HEK293 (cell line): ENCODE measurements at regions not wholly inside any gene's neighbourhood (a gene's known extent, or its start where the extent isn't known, plus 50 kb on each side); places are given as distances from the start of the nearest gene placed in this dataset.

Experiments
- CTCF ChIA-PET: fragments of 350-600 bp; formaldehyde crosslinking; extraction: SDS; loops from one replicate; lab custom pipeline; 2021; ENCODE audit warnings: antibody characterized with exemption; lab: Yijun Ruan, JAX
- POLR2A ChIA-PET: fragments of 300-600 bp; formaldehyde crosslinking; extraction: SDS; loops from one replicate; lab custom pipeline; 2020; ENCODE audit warnings: antibody characterized with exemption, inconsistent platforms; lab: Yijun Ruan, JAX
- H3K27ac ChIP-seq: fragments of 200-500 bp; sonication (Bioruptor generic); 2 replicates; pipeline ENCODE4 v1.5.1; 2014; ENCODE audit warnings: low read depth, low read length, control low read depth, inconsistent platforms; ENCODE audit errors: extremely low read depth
- H3K36me3 ChIP-seq, 2 experiments: fragments of 200-500 bp in 1 of 2; sonication (Bioruptor generic) in 1 of 2; 1 replicate in 1 of 2; 2 replicates in 1 of 2; pipeline ENCODE4 v1.5.1; 2014 to 2017; ENCODE audit warnings: inconsistent platforms in 2 of 2, low read length in 2 of 2; ENCODE audit not compliant: control insufficient read depth in 2 of 2, insufficient read depth in 1 of 2
- H3K4me1 ChIP-seq: fragments of 200-500 bp; sonication (Bioruptor generic); 2 replicates; pipeline ENCODE4 v1.5.1; 2014; ENCODE audit warnings: mild to moderate bottlenecking, low read length, inconsistent platforms; ENCODE audit not compliant: control insufficient read depth, insufficient read depth
- H3K4me3 ChIP-seq: 2 replicates; pipeline ENCODE4 v1.5.1; 2011; ENCODE audit warnings: low read depth, mild to moderate bottlenecking, control low read depth, low read length, moderate library complexity
- H3K9me3 ChIP-seq: fragments of 200-500 bp; sonication (Bioruptor generic); 2 replicates; pipeline ENCODE4 v1.5.1; 2014; ENCODE audit warnings: low read depth, low read length, inconsistent platforms; ENCODE audit not compliant: control insufficient read depth, insufficient read depth
- HOXD13 ChIP-seq: sonication (generic); formaldehyde crosslinking; IDR thresholded peaks from 2 replicates; pipeline ENCODE4 v1.8.0; 2022; ENCODE audit warnings: missing genetic modification reagents, borderline replicate concordance
- KLF10 ChIP-seq: fragments of 450-650 bp; IDR thresholded peaks from 2 replicates; pipeline ENCODE4 v1.5.1; 2018; ENCODE audit warnings: missing biosample characterization, mild to moderate bottlenecking, missing genetic modification characterization
- MYNN ChIP-seq: fragments of 450-650 bp; formaldehyde crosslinking; IDR thresholded peaks from 2 replicates; pipeline ENCODE4 v1.5.1; 2016; ENCODE audit warnings: missing biosample characterization, missing genetic modification characterization, borderline replicate concordance
- MZF1 ChIP-seq: fragments of 450-650 bp; formaldehyde crosslinking; IDR thresholded peaks from 2 replicates; pipeline ENCODE4 v1.5.1; 2017; ENCODE audit warnings: missing biosample characterization, missing genetic modification characterization, borderline replicate concordance
- SCRT2 ChIP-seq: fragments of 450-650 bp; formaldehyde crosslinking; IDR thresholded peaks from 2 replicates; pipeline ENCODE4 v1.5.1; 2016; ENCODE audit warnings: missing biosample characterization, missing genetic modification characterization
- TRIM28 ChIP-seq: IDR thresholded peaks from 2 replicates; pipeline ENCODE4 v1.6.1; 2011; ENCODE audit warnings: low read length, control low read depth, borderline replicate concordance
- ZBTB21 ChIP-seq: fragments of 450-650 bp; formaldehyde crosslinking; IDR thresholded peaks from 2 replicates; pipeline ENCODE4 v1.5.1; 2017; ENCODE audit warnings: missing biosample characterization, missing genetic modification characterization
- ZBTB8A ChIP-seq: fragments of 450-650 bp; formaldehyde crosslinking; IDR thresholded peaks from 2 replicates; pipeline ENCODE4 v1.5.1; 2016; ENCODE audit warnings: missing biosample characterization, missing genetic modification characterization
- ZNF132 ChIP-seq: fragments of 450-650 bp; formaldehyde crosslinking; IDR thresholded peaks from 2 replicates; pipeline ENCODE4 v1.5.1; 2017; ENCODE audit warnings: missing biosample characterization, missing genetic modification characterization, borderline replicate concordance
- ZNF157 ChIP-seq: fragments of 450-650 bp; formaldehyde crosslinking; IDR thresholded peaks from 2 replicates; pipeline ENCODE4 v1.5.1; 2016; ENCODE audit warnings: missing biosample characterization, missing genetic modification characterization
- ZNF169 ChIP-seq: fragments of 450-650 bp; formaldehyde crosslinking; IDR thresholded peaks from 2 replicates; pipeline ENCODE4 v1.5.1; 2016; ENCODE audit warnings: missing biosample characterization, missing genetic modification characterization
- ZNF18 ChIP-seq: fragments of 450-650 bp; formaldehyde crosslinking; IDR thresholded peaks from 2 replicates; pipeline ENCODE4 v1.5.1; 2016; ENCODE audit warnings: missing biosample characterization, missing genetic modification characterization
- ZNF23 ChIP-seq: fragments of 450-650 bp; formaldehyde crosslinking; IDR thresholded peaks from 2 replicates; pipeline ENCODE4 v1.5.1; 2016; ENCODE audit warnings: missing biosample characterization, missing genetic modification characterization, borderline replicate concordance
- ZNF26 ChIP-seq: fragments of 450-650 bp; formaldehyde crosslinking; IDR thresholded peaks from 2 replicates; pipeline ENCODE4 v1.5.1; 2016; ENCODE audit warnings: missing biosample characterization, missing genetic modification characterization
- ZNF274 ChIP-seq, 2 experiments: fragments of 200-500 bp in 1 of 2; fragments of 450-650 bp in 1 of 2; sonication (Bioruptor generic) in 1 of 2; formaldehyde crosslinking in 1 of 2; IDR thresholded peaks; 2 replicates each; pipeline versions ENCODE4 v1.5.1 to v1.6.1; 2014 to 2016; ENCODE audit warnings: borderline replicate concordance in 1 of 2, inconsistent platforms in 1 of 2, low read length in 1 of 2, missing biosample characterization in 1 of 2, missing genetic modification characterization in 1 of 2
- ZNF366 ChIP-seq: fragments of 450-650 bp; formaldehyde crosslinking; conservative IDR thresholded peaks from 2 replicates; pipeline ENCODE4 v1.5.1; 2016; ENCODE audit warnings: missing biosample characterization, missing genetic modification characterization
- ZNF391 ChIP-seq: fragments of 450-650 bp; formaldehyde crosslinking; IDR thresholded peaks from 2 replicates; pipeline ENCODE4 v1.5.1; 2016; ENCODE audit warnings: low read depth, missing biosample characterization, missing genetic modification characterization, borderline replicate concordance
- ZNF433 ChIP-seq: fragments of 450-650 bp; formaldehyde crosslinking; IDR thresholded peaks from 2 replicates; pipeline ENCODE4 v1.5.1; 2016; ENCODE audit warnings: missing biosample characterization, missing genetic modification characterization, low read depth
- ZNF473 ChIP-seq: fragments of 450-650 bp; formaldehyde crosslinking; IDR thresholded peaks from 2 replicates; pipeline ENCODE4 v1.5.1; 2017; ENCODE audit warnings: missing biosample characterization, missing genetic modification characterization
- ZNF518A ChIP-seq: fragments of 450-650 bp; formaldehyde crosslinking; conservative IDR thresholded peaks from 2 replicates; pipeline ENCODE4 v1.5.1; 2016; ENCODE audit warnings: low read depth, missing biosample characterization, missing genetic modification characterization
- ZNF580 ChIP-seq: fragments of 450-650 bp; formaldehyde crosslinking; IDR thresholded peaks from 2 replicates; pipeline ENCODE4 v1.5.1; 2016; ENCODE audit warnings: missing biosample characterization, missing genetic modification characterization
- ZNF596 ChIP-seq: fragments of 450-650 bp; IDR thresholded peaks from 2 replicates; pipeline ENCODE4 v1.5.0; 2018; ENCODE audit warnings: missing biosample characterization, mild to moderate bottlenecking, missing genetic modification characterization, moderate library complexity
- ZNF626 ChIP-seq: fragments of 450-650 bp; sonication (Bioruptor Pico); formaldehyde crosslinking; IDR thresholded peaks from 2 replicates; pipeline ENCODE4 v1.5.1; 2018; ENCODE audit warnings: missing biosample characterization, missing genetic modification characterization, inconsistent platforms
- ZNF629 ChIP-seq: fragments of 450-650 bp; formaldehyde crosslinking; IDR thresholded peaks from 2 replicates; pipeline ENCODE4 v1.5.1; 2017; ENCODE audit warnings: missing biosample characterization, missing genetic modification characterization
- ZNF701 ChIP-seq: fragments of 450-650 bp; formaldehyde crosslinking; IDR thresholded peaks from 2 replicates; pipeline ENCODE4 v1.5.1; 2016; ENCODE audit warnings: missing biosample characterization, missing genetic modification characterization
- ZNF776 ChIP-seq: fragments of 450-650 bp; formaldehyde crosslinking; IDR thresholded peaks from 2 replicates; pipeline ENCODE4 v1.5.0; 2017; ENCODE audit warnings: missing biosample characterization, missing genetic modification characterization, borderline replicate concordance
- ZSCAN18 ChIP-seq: fragments of 450-650 bp; formaldehyde crosslinking; IDR thresholded peaks from 2 replicates; pipeline ENCODE4 v1.5.1; 2016; ENCODE audit warnings: missing biosample characterization, missing genetic modification characterization

- ChIA-PET POLR2A (no interaction called here), CTCF (no interaction called here)
- no peaks in the 10 kb centered on the region for H3K36me3 ChIP-seq
- H3K27ac ChIP-seq: no peak overlapping the region
- H3K9me3 ChIP-seq: no peaks in the 10 kb centered on the region
- no peaks in the 10 kb centered on the region for H3K4me1 ChIP-seq
- no peak for TF ChIP-seq ZBTB8A (tag by site-specific recombination)
- no peak for TF ChIP-seq ZNF518A
- no peak for TF ChIP-seq ZNF26 (tag by site-specific recombination)
- no peak for TF ChIP-seq ZNF391 (tag by site-specific recombination)
- TF ChIP-seq ZSCAN18 (tag by site-specific recombination): no peak
- TF ChIP-seq ZNF274 (IDR thresholded peaks at IDR 0.05; ENCODE audit: low read length): no peak
- TF ChIP-seq ZNF274 (tag by site-specific recombination; IDR thresholded peaks at IDR 0.05; ENCODE audit: borderline replicate concordance): no peak
- TF ChIP-seq ZNF473 (tag by site-specific recombination): no peak
- no peak for TF ChIP-seq ZNF433 (tag by site-specific recombination)
- no peak for TF ChIP-seq ZNF580 (tag by site-specific recombination)
- no peak for TF ChIP-seq ZNF157
- no peak for TF ChIP-seq ZNF169 (tag by site-specific recombination)
- TF ChIP-seq ZNF18 (tag by site-specific recombination): no peak
- TF ChIP-seq ZNF629: no peak
- TF ChIP-seq ZBTB21 (tag by site-specific recombination): no peak
- no peak overlapping the region for H3K4me3 ChIP-seq
Measured at GRCh38 chr1:116246174-116246573, 126.9 kb upstream of the ATP1A1 start.

GRCh38 chr1:116252271-116252670 is 120.8 kb upstream of the ATP1A1 start:
- POLR2A ChIA-PET: no interaction called here
- Histone ChIP-seq H3K9me3 (no peaks in the 10 kb centered on the region), H3K27ac (no peak overlapping the region), H3K36me3 (no peaks in the 10 kb centered on the region), H3K4me3 (no peak overlapping the region), H3K4me1 (peaks cover 12% of the 10 kb centered on the region; the same call in 1 of the 2 replicates)
- CTCF ChIA-PET: interaction anchor here (0.9 kb wide), 1 partner anchor 233 kb away, joined by 4 read pairs; no protein-coding TSS in a partner anchor
- no peak for TF ChIP-seq ZNF626 (tag by site-specific recombination)
- TF ChIP-seq ZNF132 (tag by site-specific recombination): no peak
- no peak for TF ChIP-seq SCRT2 (tag by site-specific recombination)
- no peak for TF ChIP-seq ZNF596 (tag by site-specific recombination)
- TF ChIP-seq ZNF366: no peak
- TF ChIP-seq ZNF23 (tag by site-specific recombination): no peak
- TF ChIP-seq HOXD13: no peak
- no peak for TF ChIP-seq KLF10 (tag by site-specific recombination)
- no peak for TF ChIP-seq ZNF776 (tag by site-specific recombination)
- no peak for TF ChIP-seq MYNN (tag by site-specific recombination)
- no peak for TF ChIP-seq TRIM28
- TF ChIP-seq ZNF701: no peak
- TF ChIP-seq MZF1 (tag by site-specific recombination): no peak
